GM21526 (cell line): ENCODE measurements at regions not wholly inside any gene's neighbourhood (a gene's known extent, or its start where the extent isn't known, plus 50 kb on each side); places are given as distances from the start of the nearest gene placed in this dataset.

Experiments
- ATAC-seq: cut with Tn5 transposase; IDR thresholded peaks from one replicate; pipeline ENCODE4 v1.9.1; 2021; ENCODE audit warnings: moderate library complexity; ENCODE audit not compliant: unreplicated experiment, low FRiP score

- ATAC-seq: no peak
These were observed 787.2 kb downstream of the GALC start for GRCh38 chr14:87205811-87206210.

- ATAC-seq: no peak
These were observed 789.6 kb downstream of the GALC start for GRCh38 chr14:87203346-87203745.

DNA sequence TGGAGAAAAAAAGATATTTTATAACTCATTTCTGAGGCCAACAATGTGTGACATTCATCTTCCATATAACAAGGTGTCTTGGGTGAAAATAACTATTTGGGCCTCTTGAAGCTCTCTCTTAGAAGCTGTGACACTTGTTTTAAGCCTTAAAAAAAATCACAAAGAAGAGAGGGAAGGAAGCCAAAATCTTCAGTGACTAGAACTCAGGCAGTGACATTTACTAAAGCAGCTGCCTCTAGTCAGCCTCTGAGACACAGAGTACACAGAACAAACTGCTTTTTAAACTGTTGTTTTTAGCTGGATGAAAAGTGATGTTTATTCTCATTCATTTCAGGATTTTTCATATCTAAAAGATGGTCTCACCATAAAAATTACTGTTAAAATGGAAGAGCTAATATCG is 793.6 kb downstream of the GALC start:
- ATAC-seq: no peak

GRCh38 chr14:87196436-87196835 is 796.5 kb downstream of the GALC start:
- ATAC-seq: no peak

- ATAC-seq: no peak
These were observed 805.2 kb downstream of the GALC start for GRCh38 chr14:87187786-87188185.

- no peak for ATAC-seq
These were observed 806.2 kb downstream of the GALC start for GRCh38 chr14:87186737-87187136.

- no peak for ATAC-seq
These were observed 806.9 kb downstream of the GALC start for GRCh38 chr14:87185961-87186560.

- ATAC-seq: no peak
These were observed 808.8 kb downstream of the GALC start for GRCh38 chr14:87184180-87184579.

DNA sequence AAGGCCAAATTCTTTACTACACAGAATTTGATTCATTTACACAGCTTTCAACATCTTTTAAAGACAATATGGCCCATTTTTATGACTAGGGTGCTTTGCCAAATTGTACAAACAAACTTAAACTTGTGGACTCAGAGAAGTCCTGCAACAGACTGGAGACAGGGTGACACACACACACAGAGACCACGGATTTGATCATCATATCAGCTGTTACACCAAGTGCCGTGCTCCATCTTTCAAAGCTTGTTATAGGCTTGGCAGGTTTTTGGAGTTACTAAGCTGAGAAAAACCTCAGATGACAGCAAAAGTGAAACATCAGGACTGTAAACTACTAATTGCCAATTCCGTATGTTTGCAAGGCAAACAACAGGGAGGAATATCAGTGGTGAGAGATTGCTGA is 811.7 kb downstream of the GALC start:
- no peak for ATAC-seq

- no peak for ATAC-seq
These were observed 813.0 kb downstream of the GALC start for GRCh38 chr14:87179936-87180335.

DNA sequence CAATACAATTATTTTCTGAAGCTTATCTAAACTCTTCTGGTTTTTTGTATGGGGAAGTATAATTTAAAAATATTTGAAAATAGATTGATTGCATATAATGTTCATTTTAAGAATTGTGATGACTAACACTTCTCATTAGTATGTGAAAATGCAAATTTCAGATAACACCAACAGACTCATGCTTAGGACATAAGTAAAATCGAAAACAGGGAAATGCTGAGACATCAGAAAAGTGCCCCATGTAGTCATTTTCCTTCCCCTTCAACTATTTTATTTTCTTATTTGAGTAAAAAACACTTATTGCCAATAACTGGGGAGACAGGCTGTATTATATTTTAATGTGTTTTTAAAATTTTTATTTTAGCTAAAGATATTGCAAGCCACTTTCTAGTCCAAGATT is 814.7 kb downstream of the GALC start:
- no peak for ATAC-seq

GRCh38 chr14:87175175-87175574 is 817.8 kb downstream of the GALC start:
- no peak for ATAC-seq

GRCh38 chr14:87171141-87171540 is 821.8 kb downstream of the GALC start:
- no peak for ATAC-seq

DNA sequence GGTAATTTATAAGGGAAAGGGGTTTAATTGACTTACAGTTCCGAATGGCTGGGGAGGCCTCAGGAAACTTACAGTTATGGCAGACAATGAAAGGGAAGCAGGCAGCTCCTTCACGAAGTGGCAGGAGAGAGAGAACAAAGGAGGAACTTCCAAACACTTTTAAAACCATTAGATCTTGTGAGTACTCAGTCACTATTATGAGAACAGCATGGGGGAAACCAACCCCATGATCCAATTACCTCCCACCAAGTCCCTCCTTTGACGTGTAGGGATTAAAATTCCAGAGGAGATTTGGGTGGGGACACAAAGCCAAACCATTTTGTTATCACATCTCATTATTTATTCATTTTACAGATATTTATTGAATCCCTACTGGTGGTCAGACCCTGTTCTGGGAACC is 822.8 kb downstream of the GALC start:
- no peak for ATAC-seq

- ATAC-seq: no peak
These were observed 823.6 kb downstream of the GALC start for GRCh38 chr14:87169362-87169761.

GRCh38 chr14:87161502-87161901 is 831.5 kb downstream of the GALC start:
- ATAC-seq: no peak

GRCh38 chr14:87160989-87161388 is 832.0 kb downstream of the GALC start:
- no peak for ATAC-seq

- ATAC-seq: no peak
These were observed 834.7 kb downstream of the GALC start for GRCh38 chr14:87158283-87158682.

- ATAC-seq: no peak
These were observed 836.1 kb downstream of the GALC start for GRCh38 chr14:87156878-87157277.

GRCh38 chr14:87155856-87156488 is 837.0 kb downstream of the GALC start:
- no peak for ATAC-seq

- ATAC-seq: no peak
These were observed 839.1 kb downstream of the GALC start for GRCh38 chr14:87153901-87154300.

DNA sequence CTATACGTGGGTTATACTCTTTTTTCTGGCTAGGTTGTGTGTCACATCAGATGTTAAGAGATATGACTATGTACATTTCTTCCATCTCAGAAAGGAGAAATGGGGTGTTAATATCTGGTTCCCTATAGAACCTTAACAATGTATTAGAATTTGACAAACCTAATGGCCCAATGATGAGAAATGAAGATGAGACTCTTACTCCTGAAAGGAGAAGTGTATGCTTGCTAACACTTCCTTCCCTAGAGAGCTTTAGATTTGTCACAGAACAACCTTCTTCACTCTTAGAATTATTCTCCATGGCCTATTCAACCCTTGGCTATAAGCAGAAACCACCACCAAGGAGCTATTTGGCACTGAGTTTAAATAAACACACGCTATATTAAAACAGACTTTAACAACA is 839.6 kb downstream of the GALC start:
- ATAC-seq: no peak

- ATAC-seq: no peak
These were observed 840.3 kb downstream of the GALC start for GRCh38 chr14:87152693-87153092.
